Panc1 (cell line): ENCODE measurements at regions not wholly inside any gene's neighbourhood (a gene's known extent, or its start where the extent isn't known, plus 50 kb on each side); places are given as distances from the start of the nearest gene placed in this dataset.

Source experiments
- ATAC-seq: fragments of 200-7000 bp; cut with Tn5 transposase; 2 replicates; pipeline ENCODE4 v1.9.1; 2020; ENCODE audit warnings: mild to moderate bottlenecking, moderate library complexity
- BruUV-seq: library from RNA; stranded (reverse); fragments of 400-500 nt; replicated peaks from 2 replicates; lab custom pipeline; 2021; lab: Mats Ljungman, UMichigan
- CTCF ChIA-PET: fragments of 300-600 bp; sonication (Branson Sonifier 250); formaldehyde crosslinking; loops from one replicate; lab custom pipeline; 2022; ENCODE audit warnings: antibody characterized with exemption; lab: Charles Lee
- POLR2A ChIA-PET: fragments of 300-600 bp; sonication (Branson Sonifier 250); formaldehyde crosslinking; loops from one replicate; lab custom pipeline; 2022; ENCODE audit warnings: antibody characterized with exemption; lab: Charles Lee
- DNase-seq: peaks from one replicate; pipeline ENCODE4 v3.0.0-alpha.2; 2010; ENCODE audit warnings: low read depth, low spot score
- H3K27ac ChIP-seq: 2 replicates; pipeline ENCODE4 v1.5.1; 2011; ENCODE audit warnings: mild to moderate bottlenecking, low read length, inconsistent platforms
- H3K27me3 ChIP-seq: fragments of 200-500 bp; sonication (Bioruptor generic); 2 replicates; pipeline ENCODE4 v1.6.0; 2014; ENCODE audit warnings: low read length, inconsistent platforms; ENCODE audit not compliant: control insufficient read depth, insufficient read depth
- H3K36me3 ChIP-seq: fragments of 200-500 bp; sonication (Bioruptor generic); 2 replicates; pipeline ENCODE4 v1.5.1; 2014; ENCODE audit warnings: inconsistent platforms, mild to moderate bottlenecking, low read length, moderate library complexity; ENCODE audit not compliant: control insufficient read depth, insufficient read depth
- H3K4me1 ChIP-seq: 2 replicates; pipeline ENCODE4 v1.5.1; 2011; ENCODE audit warnings: inconsistent platforms, mild to moderate bottlenecking, low read length, moderate library complexity; ENCODE audit not compliant: control insufficient read depth, insufficient read depth
- H3K4me3 ChIP-seq, 2 experiments: 2 replicates each; pipeline ENCODE4 v1.5.1; 2011 to 2012; ENCODE audit warnings: low read depth in 2 of 2, low read length in 2 of 2, mild to moderate bottlenecking in 2 of 2, inconsistent platforms in 1 of 2, moderate library complexity in 1 of 2
- H3K9me3 ChIP-seq: fragments of 200-500 bp; sonication (Bioruptor generic); 2 replicates; pipeline ENCODE4 v1.5.1; 2014; ENCODE audit warnings: low read depth, mild to moderate bottlenecking, inconsistent platforms, low read length, moderate library complexity; ENCODE audit not compliant: control insufficient read depth, insufficient read depth
- POLR2AphosphoS5 ChIP-seq: IDR thresholded peaks from 2 replicates; pipeline ENCODE4 v1.6.1; 2012; ENCODE audit warnings: mild to moderate bottlenecking, low read depth, low read length, moderate library complexity
- SIN3A ChIP-seq: IDR thresholded peaks from 2 replicates; pipeline ENCODE4 v1.6.1; 2012; ENCODE audit warnings: low read depth, mild to moderate bottlenecking, low read length, moderate library complexity, borderline replicate concordance; ENCODE audit not compliant: insufficient read depth
- TCF7L2 ChIP-seq: IDR thresholded peaks from 2 replicates; pipeline ENCODE4 v1.6.1; 2011; ENCODE audit warnings: mild to moderate bottlenecking, low read depth, low read length, inconsistent platforms
- in situ Hi-C: cut with HindIII; loops from 2 replicates; pipeline ENCODE4 v1.10.0; 2016; ENCODE audit warnings: low sequenced_read_pairs, low pct_unique_long_range_greater_than_20kb
- intact Hi-C: fragments of 100-400 bp; cut with micrococcal nuclease; formaldehyde crosslinking; loops from one replicate; pipeline ENCODE4 v1.10.0; 2022; ENCODE audit not compliant: unreplicated experiment
- TF ChIP-seq, protein P1 (sequence below), 2 experiments: IDR thresholded peaks; 2 replicates each; pipeline ENCODE4 v1.6.1; 2011 to 2012; ENCODE audit warnings: low read depth in 2 of 2, control low read depth in 1 of 2, low read length in 1 of 2, mild to moderate bottlenecking in 1 of 2, moderate library complexity in 1 of 2; ENCODE audit not compliant: insufficient read depth in 1 of 2
- TF ChIP-seq, protein P2 (sequence below): fragments of 450-650 bp; IDR thresholded peaks from 2 replicates; pipeline ENCODE4 v1.5.1; 2017; ENCODE audit warnings: mild to moderate bottlenecking

DNA sequence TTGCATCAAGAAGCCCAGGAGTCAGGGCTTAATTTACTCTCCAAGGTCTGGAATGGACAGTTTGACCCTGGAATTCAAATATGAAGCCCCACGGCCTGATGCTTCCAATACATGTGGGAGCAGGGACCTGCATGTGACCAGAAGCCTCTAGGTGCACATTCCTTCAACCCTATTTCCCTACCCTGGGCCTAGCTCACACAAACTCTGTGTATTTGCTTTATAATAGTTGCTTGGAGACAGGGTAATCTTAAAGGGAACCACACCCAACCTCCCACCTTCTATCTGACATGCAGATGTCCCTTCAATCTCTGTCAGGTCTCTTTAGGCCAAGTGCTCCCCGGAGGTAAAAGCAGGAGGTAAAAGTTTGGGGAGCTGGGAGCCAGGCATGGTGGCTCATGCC is 55.4 kb upstream of the PPP1CB start:
- intact Hi-C loops (no loop called here), in situ Hi-C loops (no loop called here)
- H3K27me3 ChIP-seq: no peaks in the 10 kb centered on the region
- no TSS peak for BruUV-seq
- no peak overlapping the region for H3K4me3 ChIP-seq
- ATAC-seq (no peak), DNase-seq (no peak)
- no peaks in the 10 kb centered on the region for H3K9me3 ChIP-seq
- no peak overlapping the region for H3K27ac ChIP-seq
- H3K4me1 ChIP-seq: peaks cover 5% of the 10 kb centered on the region; the same call in 1 of the 2 replicates
- ChIA-PET POLR2A (no interaction called here), CTCF (no interaction called here)
- TF ChIP-seq TCF7L2 (no peak), SIN3A (no peak), POLR2AphosphoS5 (no peak)
- TF ChIP-seq, protein P1, sequence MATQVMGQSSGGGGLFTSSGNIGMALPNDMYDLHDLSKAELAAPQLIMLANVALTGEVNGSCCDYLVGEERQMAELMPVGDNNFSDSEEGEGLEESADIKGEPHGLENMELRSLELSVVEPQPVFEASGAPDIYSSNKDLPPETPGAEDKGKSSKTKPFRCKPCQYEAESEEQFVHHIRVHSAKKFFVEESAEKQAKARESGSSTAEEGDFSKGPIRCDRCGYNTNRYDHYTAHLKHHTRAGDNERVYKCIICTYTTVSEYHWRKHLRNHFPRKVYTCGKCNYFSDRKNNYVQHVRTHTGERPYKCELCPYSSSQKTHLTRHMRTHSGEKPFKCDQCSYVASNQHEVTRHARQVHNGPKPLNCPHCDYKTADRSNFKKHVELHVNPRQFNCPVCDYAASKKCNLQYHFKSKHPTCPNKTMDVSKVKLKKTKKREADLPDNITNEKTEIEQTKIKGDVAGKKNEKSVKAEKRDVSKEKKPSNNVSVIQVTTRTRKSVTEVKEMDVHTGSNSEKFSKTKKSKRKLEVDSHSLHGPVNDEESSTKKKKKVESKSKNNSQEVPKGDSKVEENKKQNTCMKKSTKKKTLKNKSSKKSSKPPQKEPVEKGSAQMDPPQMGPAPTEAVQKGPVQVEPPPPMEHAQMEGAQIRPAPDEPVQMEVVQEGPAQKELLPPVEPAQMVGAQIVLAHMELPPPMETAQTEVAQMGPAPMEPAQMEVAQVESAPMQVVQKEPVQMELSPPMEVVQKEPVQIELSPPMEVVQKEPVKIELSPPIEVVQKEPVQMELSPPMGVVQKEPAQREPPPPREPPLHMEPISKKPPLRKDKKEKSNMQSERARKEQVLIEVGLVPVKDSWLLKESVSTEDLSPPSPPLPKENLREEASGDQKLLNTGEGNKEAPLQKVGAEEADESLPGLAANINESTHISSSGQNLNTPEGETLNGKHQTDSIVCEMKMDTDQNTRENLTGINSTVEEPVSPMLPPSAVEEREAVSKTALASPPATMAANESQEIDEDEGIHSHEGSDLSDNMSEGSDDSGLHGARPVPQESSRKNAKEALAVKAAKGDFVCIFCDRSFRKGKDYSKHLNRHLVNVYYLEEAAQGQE (IDR thresholded peaks at IDR 0.05; ENCODE audit: insufficient read depth in 1 of 2, low read depth in 2 of 2, low read length in 1 of 2): no peak
- TF ChIP-seq, protein P2, sequence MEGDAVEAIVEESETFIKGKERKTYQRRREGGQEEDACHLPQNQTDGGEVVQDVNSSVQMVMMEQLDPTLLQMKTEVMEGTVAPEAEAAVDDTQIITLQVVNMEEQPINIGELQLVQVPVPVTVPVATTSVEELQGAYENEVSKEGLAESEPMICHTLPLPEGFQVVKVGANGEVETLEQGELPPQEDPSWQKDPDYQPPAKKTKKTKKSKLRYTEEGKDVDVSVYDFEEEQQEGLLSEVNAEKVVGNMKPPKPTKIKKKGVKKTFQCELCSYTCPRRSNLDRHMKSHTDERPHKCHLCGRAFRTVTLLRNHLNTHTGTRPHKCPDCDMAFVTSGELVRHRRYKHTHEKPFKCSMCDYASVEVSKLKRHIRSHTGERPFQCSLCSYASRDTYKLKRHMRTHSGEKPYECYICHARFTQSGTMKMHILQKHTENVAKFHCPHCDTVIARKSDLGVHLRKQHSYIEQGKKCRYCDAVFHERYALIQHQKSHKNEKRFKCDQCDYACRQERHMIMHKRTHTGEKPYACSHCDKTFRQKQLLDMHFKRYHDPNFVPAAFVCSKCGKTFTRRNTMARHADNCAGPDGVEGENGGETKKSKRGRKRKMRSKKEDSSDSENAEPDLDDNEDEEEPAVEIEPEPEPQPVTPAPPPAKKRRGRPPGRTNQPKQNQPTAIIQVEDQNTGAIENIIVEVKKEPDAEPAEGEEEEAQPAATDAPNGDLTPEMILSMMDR: no peak
- H3K36me3 ChIP-seq: no peaks in the 10 kb centered on the region

DNA sequence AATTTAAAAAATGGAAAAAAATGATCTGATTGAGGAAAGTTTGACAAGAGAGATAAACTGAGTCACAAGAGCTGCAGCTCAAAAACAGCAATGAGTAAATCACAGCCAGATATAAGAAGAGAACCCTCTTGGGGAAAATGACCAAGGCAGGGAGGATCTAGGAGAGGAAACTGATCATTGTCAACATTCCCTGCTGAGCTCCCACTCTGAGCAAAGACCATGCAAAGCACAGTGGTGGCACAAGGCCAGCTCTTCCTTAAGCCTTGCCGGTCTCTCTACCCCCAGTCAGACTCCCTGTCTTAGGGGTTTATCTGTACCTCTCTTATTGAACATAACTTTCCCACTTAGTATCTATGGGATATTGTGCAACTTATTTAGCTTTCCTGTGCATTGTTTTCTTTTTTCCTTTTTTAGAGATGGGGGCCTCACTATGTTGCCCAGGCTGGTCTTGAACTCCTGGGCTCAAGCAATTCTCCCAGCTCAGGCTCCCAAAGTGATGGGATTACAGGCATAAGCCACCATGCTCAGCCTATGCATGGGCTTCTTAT is 54.0 kb upstream of the PPP1CB start:
- BruUV-seq: no TSS peak
- Histone ChIP-seq H3K9me3 (no peaks in the 10 kb centered on the region), H3K4me3 (no peak overlapping the region), H3K36me3 (no peaks in the 10 kb centered on the region), H3K27ac (no peak overlapping the region), H3K27me3 (no peaks in the 10 kb centered on the region), H3K4me1 (no peaks in the 10 kb centered on the region)
- ChIA-PET CTCF (no interaction called here), POLR2A (no interaction called here)
- intact Hi-C loops: no loop called here
- in situ Hi-C loops: no loop called here
- TF ChIP-seq POLR2AphosphoS5 (no peak), TCF7L2 (no peak), SIN3A (no peak)
- TF ChIP-seq, protein P2: no peak
- TF ChIP-seq, protein P1 (IDR thresholded peaks at IDR 0.05; ENCODE audit: insufficient read depth in 1 of 2, low read depth in 2 of 2, low read length in 1 of 2): no peak
- no peak for ATAC-seq
- no peak for DNase-seq
